GM19438 (cell line): ENCODE measurements at regions not wholly inside any gene's neighbourhood (a gene's known extent, or its start where the extent isn't known, plus 50 kb on each side); places are given as distances from the start of the nearest gene placed in this dataset.

ENCODE experiments used
- ATAC-seq: cut with Tn5 transposase; IDR thresholded peaks from one replicate; pipeline ENCODE4 v1.9.1; 2021; ENCODE audit warnings: low read depth; ENCODE audit not compliant: unreplicated experiment

DNA sequence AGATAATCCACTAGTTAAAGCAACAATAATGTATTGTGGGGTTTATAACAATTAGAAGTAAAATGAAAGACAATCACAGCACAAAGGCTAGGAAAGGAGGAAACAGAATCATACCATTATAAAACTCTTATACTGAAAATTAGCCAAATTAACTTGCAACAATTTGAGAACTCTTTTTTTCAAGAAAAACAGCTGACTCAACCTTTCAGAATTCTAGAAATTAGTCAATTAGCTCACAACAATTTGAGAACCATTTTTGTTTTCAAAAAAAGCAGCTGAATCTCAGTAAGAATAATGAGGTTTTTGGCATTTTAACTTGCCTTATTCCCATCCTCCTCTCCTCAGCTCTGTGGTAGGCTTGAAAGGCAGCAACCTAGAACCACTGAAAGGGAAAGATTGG, 269.9 kb downstream of the NPR3 start:
- no peak for ATAC-seq

DNA sequence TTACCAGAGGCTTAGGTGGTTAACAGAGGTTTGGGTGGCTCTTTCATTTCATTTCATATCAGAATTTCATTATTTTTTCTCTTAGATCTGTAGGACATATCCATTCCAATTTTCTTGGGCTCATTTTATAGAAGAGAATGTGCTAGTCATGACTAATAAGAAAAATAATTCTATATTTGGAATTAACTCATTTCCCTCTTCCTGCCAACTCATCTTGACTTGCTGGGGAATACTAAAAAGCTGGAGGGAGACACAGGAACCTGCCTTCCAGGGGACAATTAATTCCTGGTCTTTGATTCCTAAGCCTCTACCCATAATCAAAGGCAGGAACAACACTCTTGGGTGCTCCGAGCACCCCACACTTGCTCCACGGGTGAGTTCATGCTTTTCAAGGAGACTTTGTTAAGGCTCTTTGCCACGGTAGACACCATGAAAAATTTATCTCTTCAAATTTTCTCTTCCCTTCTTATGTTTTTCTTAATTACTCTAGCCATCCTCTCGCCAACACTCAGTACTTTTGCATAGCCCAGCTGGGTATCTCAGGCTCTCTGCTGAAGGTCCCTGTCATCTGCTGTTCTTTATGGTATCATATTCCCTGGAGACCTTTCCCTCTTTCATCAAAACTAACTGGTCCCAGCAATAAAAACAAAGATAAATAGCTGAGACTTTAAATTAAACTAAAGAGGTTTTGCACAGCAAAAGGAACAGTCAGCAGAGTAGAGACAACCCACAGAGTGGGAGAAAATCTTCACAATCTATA, 273.9 kb downstream of the NPR3 start:
- no peak for ATAC-seq

GRCh38 chr5:32989815-32990214, 278.7 kb downstream of the NPR3 start:
- no peak for ATAC-seq

DNA sequence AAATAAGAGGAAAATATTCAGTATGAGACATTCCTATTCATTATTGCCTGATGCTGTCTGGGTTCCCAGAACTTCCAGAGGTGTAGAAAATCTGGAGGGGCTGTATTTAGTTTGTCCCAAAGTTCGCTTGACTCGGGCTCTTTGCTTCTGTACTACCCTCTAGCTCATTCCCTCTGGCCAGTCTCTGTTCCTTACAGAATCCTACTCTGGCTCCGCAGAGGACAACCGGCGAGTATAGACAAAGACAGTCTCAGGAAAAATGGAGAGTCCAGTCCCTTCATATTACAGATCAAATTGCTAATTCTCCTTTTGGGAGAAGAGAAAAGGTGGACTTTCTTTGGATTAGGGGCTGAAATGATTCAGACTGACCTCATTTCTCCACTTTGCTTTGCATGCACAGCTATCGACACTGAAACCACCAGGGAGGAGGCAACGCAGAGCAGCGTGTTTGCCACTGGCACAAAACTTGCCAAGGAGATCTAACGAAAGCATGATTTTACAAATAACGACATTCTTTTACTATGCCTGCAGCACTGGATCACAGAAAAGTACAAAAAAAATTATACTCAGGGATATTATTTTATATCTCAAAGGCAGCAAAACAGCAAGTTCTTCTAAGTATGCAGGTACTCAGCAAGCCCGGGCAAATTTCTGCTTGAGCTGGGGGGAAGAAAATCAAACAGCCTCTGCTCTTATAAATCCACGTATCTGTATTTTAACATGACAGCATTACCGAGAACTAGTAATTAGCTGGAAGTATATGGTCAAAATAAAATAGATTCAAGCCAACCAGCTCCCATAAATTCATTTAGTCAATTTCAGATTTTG, 279.7 kb downstream of the NPR3 start:
- no peak for ATAC-seq

DNA sequence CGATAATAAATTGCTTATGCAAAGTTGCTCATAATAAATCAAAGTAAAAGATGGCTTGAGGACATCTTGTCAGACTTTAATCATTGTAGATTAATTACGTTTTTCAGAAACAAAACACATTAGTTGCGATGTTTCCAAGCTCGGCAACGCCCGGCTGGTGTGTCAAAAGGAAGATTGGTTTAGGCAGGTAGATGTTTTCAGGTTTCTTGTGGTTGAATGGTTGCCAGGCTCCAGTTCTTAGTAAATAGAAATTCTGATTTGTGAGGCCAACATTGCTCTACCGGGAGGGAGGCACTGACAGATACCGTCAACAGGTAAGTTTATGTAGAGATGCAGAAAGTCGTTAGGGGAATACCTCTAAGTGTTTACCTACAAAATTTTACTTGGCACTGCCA, 280.3 kb downstream of the NPR3 start:
- no peak for ATAC-seq

DNA sequence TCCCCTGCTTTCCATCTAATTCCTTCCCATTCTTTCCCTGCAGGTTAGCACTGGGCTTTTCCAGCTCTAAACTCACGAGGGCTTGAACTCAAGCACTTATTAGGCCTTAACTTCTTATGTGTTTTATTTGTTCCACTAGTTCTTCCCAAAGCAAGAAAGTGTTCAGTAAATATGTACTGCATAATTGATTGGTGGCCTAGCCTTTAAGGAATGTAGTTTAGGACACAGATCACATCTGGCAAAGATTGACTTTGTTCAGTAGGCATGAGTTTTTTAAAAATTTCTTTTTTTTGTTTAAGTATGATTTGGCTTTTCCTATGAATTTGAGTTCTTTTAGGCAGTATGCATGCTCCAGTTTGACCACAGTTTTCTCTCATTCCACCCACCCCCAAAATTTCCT, 285.2 kb downstream of the NPR3 start:
- ATAC-seq: no peak

- no peak for ATAC-seq
Observed at GRCh38 chr5:33008751-33009418, 297.8 kb downstream of the NPR3 start.

DNA sequence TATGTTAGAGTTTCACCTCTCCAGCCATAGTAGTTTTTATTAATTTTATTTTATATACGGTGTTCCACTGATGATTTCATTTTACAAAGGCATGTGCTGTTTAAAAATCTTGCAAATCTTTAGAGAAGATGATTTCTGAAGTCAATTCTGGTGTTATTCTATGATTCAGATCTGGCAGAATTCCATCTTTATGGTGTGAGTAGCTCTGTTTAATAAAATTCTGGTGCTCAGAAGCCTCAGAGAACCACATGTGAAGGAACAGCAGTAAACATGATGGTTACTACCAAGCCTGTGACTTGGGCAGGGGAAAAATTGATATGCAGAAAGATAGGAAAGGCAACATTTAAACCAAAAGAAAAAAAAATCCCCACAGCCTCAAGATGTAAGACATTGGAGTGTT, 299.7 kb downstream of the NPR3 start:
- ATAC-seq: no peak

GRCh38 chr5:33011801-33012200, 300.7 kb downstream of the NPR3 start:
- ATAC-seq: no peak

GRCh38 chr5:33023649-33024048, 312.5 kb downstream of the NPR3 start:
- ATAC-seq: no peak

- no peak for ATAC-seq
Observed at GRCh38 chr5:33032271-33033070, 321.4 kb downstream of the NPR3 start.

DNA sequence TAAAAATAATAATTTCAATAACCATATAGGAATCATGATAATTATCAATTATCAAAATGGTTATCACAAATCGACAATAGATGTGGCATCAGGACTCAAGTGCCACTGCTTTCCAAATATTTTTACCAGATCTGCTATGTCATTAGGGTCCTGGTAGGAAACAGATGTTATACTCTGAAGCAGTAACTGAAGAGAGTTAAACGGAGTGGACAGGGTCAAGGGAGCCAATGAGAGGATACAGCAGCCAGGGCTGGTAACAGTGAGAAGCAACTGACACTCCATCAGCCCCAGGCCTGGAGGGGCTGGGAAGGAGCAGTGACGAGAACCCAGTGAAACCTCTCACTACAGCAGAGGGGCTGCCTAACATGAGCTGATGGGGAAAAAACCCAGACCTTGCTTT, 322.4 kb downstream of the NPR3 start:
- ATAC-seq: no peak

DNA sequence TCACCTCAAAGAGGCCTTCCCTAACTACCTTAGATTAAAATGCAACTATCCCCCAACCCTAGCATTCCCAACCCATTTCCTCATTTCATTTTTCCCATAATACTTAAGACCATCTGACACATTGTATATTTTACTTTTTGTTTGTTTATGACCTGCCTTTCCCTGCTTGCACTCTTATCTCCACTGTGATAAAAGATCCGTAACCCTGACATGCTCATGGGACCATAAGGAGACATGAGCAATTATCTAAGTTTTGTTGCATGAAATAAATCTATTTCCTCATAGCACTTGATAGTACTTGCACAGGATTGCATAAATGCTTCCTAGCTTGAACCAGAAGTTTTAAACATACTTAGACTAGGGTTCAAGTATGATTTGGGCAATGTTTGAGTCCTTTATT, 323.7 kb downstream of the NPR3 start:
- ATAC-seq: no peak

GRCh38 chr5:33035851-33036527, 324.9 kb downstream of the NPR3 start:
- no peak for ATAC-seq

GRCh38 chr5:33037076-33037475, 326.0 kb downstream of the NPR3 start:
- ATAC-seq: no peak

DNA sequence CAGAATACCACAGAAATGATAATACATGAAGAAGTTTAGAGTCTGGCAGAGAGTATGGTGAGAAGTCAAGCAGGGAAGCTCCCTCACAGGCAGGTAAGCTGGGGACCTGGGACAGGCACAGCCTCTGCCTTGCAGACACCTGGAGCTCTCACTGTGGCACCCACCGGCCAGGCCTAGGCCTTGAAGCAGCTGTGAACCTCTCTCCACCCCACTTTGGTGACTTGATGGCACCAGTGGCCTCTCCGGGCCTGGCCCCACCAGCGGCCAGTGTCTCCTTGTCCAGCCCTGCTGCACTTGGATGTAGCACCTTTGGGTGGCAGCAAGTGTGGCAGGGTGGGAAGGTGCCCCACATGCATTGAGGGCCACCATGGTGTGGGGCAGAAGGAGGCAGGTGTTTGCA, 330.5 kb downstream of the NPR3 start:
- no peak for ATAC-seq

GRCh38 chr5:33043343-33043997, 332.3 kb downstream of the NPR3 start:
- ATAC-seq: no peak

DNA sequence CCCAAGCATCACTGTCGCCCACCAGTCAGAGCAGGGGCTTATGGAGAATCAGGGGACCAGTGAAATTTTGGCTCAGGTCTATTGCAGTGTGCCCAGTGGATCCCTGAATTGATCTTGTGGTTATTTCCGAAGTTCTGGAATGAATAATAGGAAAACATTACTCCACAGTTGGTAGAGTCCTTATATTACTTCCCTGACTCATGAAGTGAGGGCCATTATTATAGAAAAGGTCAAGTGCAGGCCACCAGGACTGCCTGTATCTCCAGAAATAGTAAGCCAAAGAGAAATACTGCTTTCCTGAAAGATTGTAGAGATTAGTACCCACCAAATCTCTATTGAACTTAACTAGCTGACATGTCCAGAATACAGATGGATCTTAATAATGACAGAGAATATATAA, 335.0 kb downstream of the NPR3 start:
- ATAC-seq: no peak

DNA sequence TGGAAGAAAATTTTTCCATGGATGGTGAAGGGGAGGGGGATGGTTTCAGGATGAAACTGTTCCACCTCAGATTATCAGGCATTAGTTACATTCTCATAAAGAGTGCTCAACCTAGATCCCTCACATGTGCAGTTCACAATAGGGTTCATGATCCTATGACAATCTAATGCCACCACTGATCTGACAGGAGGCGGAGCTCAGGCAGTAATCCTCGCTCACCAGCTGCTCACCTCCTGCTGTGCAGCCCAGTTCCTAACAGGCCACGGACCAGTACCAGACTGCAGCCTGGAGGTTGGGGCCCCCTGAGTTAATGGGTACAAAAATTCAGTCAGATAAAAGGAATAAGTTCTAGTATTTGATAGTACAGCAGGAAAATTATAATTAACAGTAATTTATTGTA, 337.2 kb downstream of the NPR3 start:
- no peak for ATAC-seq

GRCh38 chr5:33049298-33049697, 338.2 kb downstream of the NPR3 start:
- no peak for ATAC-seq
